NT2/D1 (cell line): ENCODE measurements at regions not wholly inside any gene's neighbourhood (a gene's known extent, or its start where the extent isn't known, plus 50 kb on each side); places are given as distances from the start of the nearest gene placed in this dataset.

ENCODE experiments used
- DNase-seq: peaks from one replicate; pipeline ENCODE4 v3.0.0-alpha.2; 2011; ENCODE audit warnings: low read depth, low spot score
- H3K27me3 ChIP-seq: 2 replicates; pipeline ENCODE4 v1.6.0; 2011; ENCODE audit warnings: mild to moderate bottlenecking; ENCODE audit not compliant: insufficient read length, insufficient read depth
- H3K36me3 ChIP-seq: 2 replicates; pipeline ENCODE4 v1.6.1; 2011; ENCODE audit warnings: mild to moderate bottlenecking, low read length, mixed read lengths; ENCODE audit not compliant: insufficient read depth, insufficient read length
- H3K4me1 ChIP-seq: 2 replicates; pipeline ENCODE4 v1.5.1; 2011; ENCODE audit not compliant: insufficient read depth, insufficient read length
- H3K4me3 ChIP-seq: 2 replicates; pipeline ENCODE4 v1.5.1; 2011; ENCODE audit warnings: low read depth; ENCODE audit not compliant: insufficient read length
- H3K9ac ChIP-seq: 2 replicates; pipeline ENCODE4 v1.6.0; 2011; ENCODE audit warnings: low read depth; ENCODE audit not compliant: insufficient read length
- H3K9me3 ChIP-seq: 2 replicates; pipeline ENCODE4 v1.5.1; 2011; ENCODE audit warnings: mild to moderate bottlenecking, low read length; ENCODE audit not compliant: insufficient read depth
- SUZ12 ChIP-seq: IDR thresholded peaks from 2 replicates; pipeline ENCODE4 v1.6.1; 2011; ENCODE audit not compliant: insufficient read length, insufficient read depth; ENCODE audit errors: extremely low read depth
- YY1 ChIP-seq: IDR thresholded peaks from 2 replicates; pipeline ENCODE4 v1.6.1; 2011; ENCODE audit not compliant: insufficient read length, insufficient read depth
- ZNF274 ChIP-seq: IDR thresholded peaks from 2 replicates; pipeline ENCODE4 v1.6.1; 2011; ENCODE audit warnings: mild to moderate bottlenecking, low read depth, low read length

DNA sequence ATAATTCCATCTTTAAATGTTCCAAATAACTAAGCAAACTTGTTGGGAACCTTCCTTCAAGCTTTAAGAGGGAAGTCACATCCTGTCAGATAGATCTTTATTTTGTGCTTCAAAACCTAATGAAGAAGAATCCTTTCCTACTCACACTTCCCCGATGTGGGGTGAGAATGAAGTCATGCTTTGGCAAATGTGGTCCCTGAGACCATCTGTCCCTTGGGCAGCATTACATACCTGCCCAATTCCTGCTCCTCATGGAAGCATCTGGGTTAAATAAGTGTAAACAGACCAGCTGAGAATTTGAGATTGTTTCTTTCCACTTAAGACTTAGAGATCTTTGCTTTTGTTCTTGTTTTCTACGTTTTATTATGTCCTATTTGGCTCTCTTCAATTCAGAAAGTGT lies 606.0 kb upstream of the TMEM132C start:
- DNase-seq: no peak
- Histone ChIP-seq H3K36me3 (no peaks in the 10 kb centered on the region), H3K9me3 (no peaks in the 10 kb centered on the region), H3K4me3 (no peak overlapping the region), H3K27me3 (no peaks in the 10 kb centered on the region), H3K4me1 (peaks cover 3% of the 10 kb centered on the region), H3K9ac (no peak overlapping the region)
- no peak for TF ChIP-seq YY1
- no peak for TF ChIP-seq SUZ12
- TF ChIP-seq ZNF274: no peak

DNA sequence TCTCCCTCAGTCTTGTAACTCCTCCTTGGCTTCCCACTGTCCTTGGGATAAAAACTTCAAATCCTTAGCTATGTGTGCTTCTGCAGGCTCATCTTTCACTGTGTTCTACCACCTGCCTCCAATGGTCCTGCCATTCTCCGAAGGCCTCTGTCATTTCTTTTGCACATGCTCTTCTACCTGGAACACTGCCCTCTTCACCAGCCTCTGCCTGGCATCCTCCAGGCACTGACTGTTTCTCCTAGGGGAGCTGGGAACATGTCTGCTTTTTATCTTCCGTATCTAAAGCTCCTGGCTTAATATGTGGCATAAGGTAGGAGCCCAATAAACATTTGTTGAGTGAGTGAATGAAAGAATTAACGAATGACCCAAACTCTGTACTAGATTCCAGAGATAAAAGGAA lies 603.3 kb upstream of the TMEM132C start:
- no peak overlapping the region for H3K4me3 ChIP-seq
- no peaks in the 10 kb centered on the region for H3K9me3 ChIP-seq
- DNase-seq: no peak
- no peaks in the 10 kb centered on the region for H3K36me3 ChIP-seq
- H3K4me1 ChIP-seq: no peaks in the 10 kb centered on the region
- H3K27me3 ChIP-seq: no peaks in the 10 kb centered on the region
- H3K9ac ChIP-seq: no peak overlapping the region
- TF ChIP-seq ZNF274 (no peak), SUZ12 (no peak), YY1 (no peak)

DNA sequence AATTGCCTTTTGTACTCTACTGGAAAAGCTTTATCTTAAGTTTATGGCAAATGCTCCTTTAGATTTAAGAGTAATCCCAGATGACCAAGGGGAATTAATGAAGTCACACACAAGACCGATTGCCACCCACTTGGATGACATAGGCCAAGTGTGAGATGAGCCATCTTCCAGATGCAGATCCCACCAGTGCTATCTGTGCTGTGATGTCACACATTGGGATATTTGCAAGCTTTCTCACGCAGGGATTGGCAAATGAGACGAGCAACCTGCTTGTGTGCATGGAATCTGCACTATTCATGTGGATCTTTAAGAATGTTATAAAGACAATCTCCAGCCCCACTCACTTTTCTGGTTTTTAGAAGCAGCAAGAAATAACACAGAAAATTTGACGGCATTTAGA lies 602.1 kb upstream of the TMEM132C start:
- Histone ChIP-seq H3K4me3 (no peak overlapping the region), H3K9ac (no peak overlapping the region)

DNA sequence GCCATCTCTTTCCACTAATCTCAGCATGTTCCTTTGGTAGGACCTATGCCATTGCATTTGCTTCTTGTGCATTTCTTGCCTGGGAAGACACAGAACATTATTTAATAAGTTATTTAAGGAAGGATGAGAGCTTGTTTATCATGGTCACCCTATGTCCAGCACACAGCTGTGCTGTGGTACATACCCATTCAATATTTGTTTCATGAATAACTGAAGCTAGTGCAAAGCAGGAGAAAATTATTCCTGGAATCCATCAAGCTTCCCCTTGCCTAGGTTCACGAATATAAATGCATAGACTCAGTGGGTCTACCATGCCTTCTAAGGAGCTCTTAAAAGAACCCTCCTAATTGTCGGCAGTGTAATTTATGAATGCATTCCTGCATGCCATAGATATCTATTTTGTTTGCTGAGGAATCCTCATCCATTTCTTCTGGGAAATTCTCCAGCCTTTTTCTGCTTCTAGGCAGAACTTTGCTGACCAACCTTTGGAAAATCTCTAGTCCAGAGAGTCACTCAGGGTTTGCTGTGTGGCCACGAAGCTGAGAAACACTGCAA lies 599.8 kb upstream of the TMEM132C start:
- Histone ChIP-seq H3K27me3 (no peaks in the 10 kb centered on the region), H3K36me3 (no peaks in the 10 kb centered on the region), H3K9me3 (peaks cover 17% of the 10 kb centered on the region; the same call in 1 of the 2 replicates), H3K4me1 (no peaks in the 10 kb centered on the region), H3K9ac (no peak overlapping the region), H3K4me3 (no peak overlapping the region)
- TF ChIP-seq YY1 (no peak), SUZ12 (no peak), ZNF274 (no peak)
- DNase-seq: no peak

More for the DNA sequence above, 602.1 kb upstream of the TMEM132C start:
- Histone ChIP-seq H3K27me3 (no peaks in the 10 kb centered on the region), H3K4me1 (no peaks in the 10 kb centered on the region), H3K36me3 (no peaks in the 10 kb centered on the region), H3K9me3 (0 out of 2 replicates have a peak, but pooled peaks cover 3% of the 10 kb centered on the region)
- no peak for DNase-seq
- TF ChIP-seq SUZ12: no peak
- no peak for TF ChIP-seq ZNF274
- no peak for TF ChIP-seq YY1

DNA sequence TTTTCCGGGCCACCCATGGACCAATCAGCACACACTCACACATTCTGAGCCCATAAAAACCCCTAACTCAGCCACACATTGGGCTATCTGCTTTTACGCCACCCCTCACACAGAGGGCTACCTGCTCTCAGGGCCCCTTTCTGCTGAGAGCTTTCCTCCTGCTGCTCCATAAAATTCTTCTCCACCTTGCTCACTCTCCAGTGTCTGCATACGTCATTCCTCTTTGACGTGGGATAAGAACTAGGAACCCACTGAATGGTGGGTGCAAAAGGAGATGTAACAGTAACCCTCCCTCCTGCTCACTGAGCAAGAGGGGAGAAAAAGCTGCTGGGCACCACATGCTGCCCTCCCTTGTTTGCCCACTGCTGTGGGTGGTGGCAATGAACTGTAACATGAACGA lies 596.7 kb upstream of the TMEM132C start:
- TF ChIP-seq ZNF274 (no peak), SUZ12 (no peak), YY1 (no peak)
- peaks cover 17% of the 10 kb centered on the region; the same call in 1 of the 2 replicates for H3K9me3 ChIP-seq
- no peak for DNase-seq
- H3K4me1 ChIP-seq: no peaks in the 10 kb centered on the region
- no peaks in the 10 kb centered on the region for H3K36me3 ChIP-seq
- no peak overlapping the region for H3K4me3 ChIP-seq
- no peaks in the 10 kb centered on the region for H3K27me3 ChIP-seq
- H3K9ac ChIP-seq: no peak overlapping the region

DNA sequence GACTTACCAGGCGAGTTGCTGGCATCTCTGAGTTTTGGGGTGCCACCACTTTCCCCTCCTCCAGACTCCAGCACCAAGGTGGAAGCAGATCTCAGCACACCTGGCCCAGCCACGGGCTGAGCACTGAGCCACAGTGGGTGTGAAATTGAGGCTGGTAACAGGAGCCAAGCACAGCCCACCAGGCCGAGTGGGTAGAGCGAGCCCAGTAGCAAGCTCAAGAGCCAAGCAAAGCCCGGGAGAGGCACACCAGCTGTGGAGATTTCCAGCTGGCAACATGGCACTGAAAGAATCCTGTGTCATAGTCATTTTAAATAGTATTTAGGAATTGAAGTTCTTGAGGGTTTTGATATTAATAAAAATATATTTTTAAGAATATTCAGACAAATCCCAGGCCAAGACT lies 596.2 kb upstream of the TMEM132C start:
- Histone ChIP-seq H3K27me3 (no peaks in the 10 kb centered on the region), H3K4me3 (no peak overlapping the region), H3K36me3 (no peaks in the 10 kb centered on the region), H3K9ac (no peak overlapping the region), H3K4me1 (no peaks in the 10 kb centered on the region), H3K9me3 (peaks cover 17% of the 10 kb centered on the region; the same call in 1 of the 2 replicates)
- DNase-seq: no peak
- TF ChIP-seq ZNF274 (no peak), SUZ12 (no peak), YY1 (no peak)

DNA sequence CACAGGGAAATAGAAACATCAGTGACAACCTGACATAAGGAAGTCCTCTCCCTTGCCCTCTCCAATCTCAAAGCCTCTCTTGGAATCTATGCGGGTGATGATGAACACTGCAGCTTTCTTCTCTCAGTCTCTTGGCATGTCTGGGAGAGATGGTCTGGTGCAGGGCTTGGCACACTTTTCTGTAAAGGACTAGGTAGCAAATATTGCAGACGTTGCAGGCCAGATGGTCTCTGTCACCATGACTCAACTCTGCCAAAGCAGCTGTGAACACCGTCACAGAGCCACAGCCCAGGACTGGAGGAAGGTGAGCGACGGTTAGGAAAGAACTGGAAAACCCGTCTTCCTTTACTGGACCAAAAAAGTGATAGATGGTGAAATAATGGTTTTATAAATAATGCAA lies 591.0 kb upstream of the TMEM132C start:
- H3K4me1 ChIP-seq: no peaks in the 10 kb centered on the region
- TF ChIP-seq SUZ12 (no peak), YY1 (no peak), ZNF274 (no peak)
- H3K27me3 ChIP-seq: no peaks in the 10 kb centered on the region
- DNase-seq: no peak
- H3K9me3 ChIP-seq: peaks cover 4% of the 10 kb centered on the region; the same call in 1 of the 2 replicates
- H3K36me3 ChIP-seq: no peaks in the 10 kb centered on the region
- H3K4me3 ChIP-seq: no peak overlapping the region
- no peak overlapping the region for H3K9ac ChIP-seq

DNA sequence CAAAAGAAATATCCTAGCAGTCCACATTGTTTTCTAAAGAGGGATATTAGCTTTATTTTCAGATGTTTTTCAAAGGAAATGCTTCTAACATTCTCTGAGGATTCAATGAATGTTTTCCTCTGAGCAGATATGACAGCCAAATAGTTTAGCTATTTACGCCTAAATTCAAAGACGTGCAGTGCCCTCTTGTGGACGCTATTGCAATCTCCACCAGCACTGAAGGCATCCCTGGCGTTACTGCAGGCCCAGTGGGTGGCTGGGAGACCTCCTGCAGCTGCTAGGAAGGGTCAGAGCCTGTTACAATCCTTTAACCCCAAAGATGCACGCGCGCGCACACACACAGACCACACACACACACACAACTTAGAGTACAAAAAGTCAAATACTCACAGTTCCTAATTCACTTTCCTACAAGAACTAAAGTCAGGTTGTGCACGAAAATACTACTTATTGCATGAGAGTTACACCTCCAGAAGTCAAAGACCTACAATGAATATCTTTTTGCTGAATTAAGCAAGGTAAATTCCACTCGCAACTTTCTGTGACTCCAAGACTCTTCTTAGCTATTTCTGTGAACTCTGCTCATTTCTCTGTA lies 589.3 kb upstream of the TMEM132C start:
- Histone ChIP-seq H3K36me3 (no peaks in the 10 kb centered on the region), H3K9me3 (no peaks in the 10 kb centered on the region), H3K27me3 (no peaks in the 10 kb centered on the region), H3K4me3 (no peak overlapping the region), H3K9ac (no peak overlapping the region), H3K4me1 (no peaks in the 10 kb centered on the region)
- no peak for TF ChIP-seq YY1
- TF ChIP-seq SUZ12: no peak
- no peak for TF ChIP-seq ZNF274
- peak; percentile 80 for DNase-seq
